Neuronal stem cell (in vitro differentiated cells): ENCODE measurements at regions not wholly inside any gene's neighbourhood (a gene's known extent, or its start where the extent isn't known, plus 50 kb on each side); places are given as distances from the start of the nearest gene placed in this dataset.
A peak's percentile ranks its signal among the peaks of the same experiment; 100 is the strongest.

ENCODE experiments used
- DNase-seq: peaks from one replicate; pipeline ENCODE4 v3.0.0-alpha.2; 2013; ENCODE audit warnings: low spot score
- H2AFZ ChIP-seq: one replicate; pipeline ENCODE4 v1.6.1; 2013; ENCODE audit warnings: mild to moderate bottlenecking, low read length, inconsistent platforms
- H2AK5ac ChIP-seq: 2 replicates; pipeline ENCODE4 v1.6.1; 2013; ENCODE audit warnings: low read depth, mild to moderate bottlenecking, inconsistent platforms, low read length, moderate library complexity, mixed read lengths
- H2BK120ac ChIP-seq: 2 replicates; pipeline ENCODE4 v1.6.1; 2013; ENCODE audit warnings: low read depth, mild to moderate bottlenecking, inconsistent platforms, low read length, moderate library complexity, mixed read lengths
- H2BK12ac ChIP-seq: one replicate; pipeline ENCODE4 v1.6.1; 2013; ENCODE audit warnings: low read length, inconsistent platforms
- H2BK15ac ChIP-seq: 2 replicates; pipeline ENCODE4 v1.6.1; 2013; ENCODE audit warnings: mild to moderate bottlenecking, low read length, inconsistent platforms, mixed read lengths
- H2BK5ac ChIP-seq: one replicate; pipeline ENCODE4 v1.6.1; 2013; ENCODE audit warnings: inconsistent platforms, mild to moderate bottlenecking, low read length, moderate library complexity
- H3K14ac ChIP-seq: one replicate; pipeline ENCODE4 v1.6.1; 2013; ENCODE audit warnings: low read length, inconsistent platforms
- H3K18ac ChIP-seq: 2 replicates; pipeline ENCODE4 v1.6.1; 2013; ENCODE audit warnings: low read length, inconsistent platforms
- H3K23ac ChIP-seq: 2 replicates; pipeline ENCODE4 v1.6.1; 2013; ENCODE audit warnings: low read depth, mild to moderate bottlenecking, mixed read lengths, low read length, inconsistent platforms; ENCODE audit not compliant: poor library complexity
- H3K27ac ChIP-seq: replicated peaks from 3 replicates; pipeline ENCODE4 v1.5.1; 2013; ENCODE audit warnings: low read length, inconsistent platforms
- H3K27me3 ChIP-seq, 3 experiments: 2 replicates each; pipeline ENCODE4 v1.6.1; 2013; ENCODE audit warnings: low read length in 3 of 3, mild to moderate bottlenecking in 2 of 3, inconsistent platforms in 1 of 3, low read depth in 1 of 3, mixed read lengths in 1 of 3, moderate library complexity in 1 of 3; ENCODE audit not compliant: control insufficient read depth in 3 of 3, insufficient read depth in 3 of 3
- H3K36me3 ChIP-seq, 2 donors: replicated peaks in 1 of 2; 2 replicates each; pipeline ENCODE4 v1.6.1; 2013; ENCODE audit warnings: low read length in 2 of 2; ENCODE audit not compliant: control insufficient read depth in 2 of 2, insufficient read depth in 2 of 2
- H3K4ac ChIP-seq: 2 replicates; pipeline ENCODE4 v1.6.1; 2013; ENCODE audit warnings: inconsistent platforms, mild to moderate bottlenecking, low read length, moderate library complexity
- H3K4me1 ChIP-seq, 2 donors: 1 replicate in 1 of 2; 2 replicates in 1 of 2; pipeline ENCODE4 v1.6.1; 2013; ENCODE audit warnings: low read length in 2 of 2, low read depth in 1 of 2; ENCODE audit not compliant: control insufficient read depth in 2 of 2, insufficient read depth in 1 of 2
- H3K4me2 ChIP-seq: one replicate; pipeline ENCODE4 v1.6.1; 2013; ENCODE audit warnings: mild to moderate bottlenecking, low read length, inconsistent platforms; ENCODE audit not compliant: insufficient read depth, poor library complexity, severe bottlenecking
- H3K4me3 ChIP-seq, 2 donors: 2 replicates each; pipeline ENCODE4 v1.5.1; 2013; ENCODE audit warnings: low read length in 2 of 2, mild to moderate bottlenecking in 2 of 2, inconsistent platforms in 1 of 2, moderate library complexity in 1 of 2
- H3K79me1 ChIP-seq: one replicate; pipeline ENCODE4 v1.6.1; 2013; ENCODE audit warnings: low read depth, mild to moderate bottlenecking, inconsistent platforms, low read length, moderate library complexity
- H3K9ac ChIP-seq: one replicate; pipeline ENCODE4 v1.6.1; 2013; ENCODE audit warnings: mild to moderate bottlenecking, low read depth, low read length, inconsistent platforms; ENCODE audit not compliant: poor library complexity
- H3K9me3 ChIP-seq, 2 donors: replicated peaks in 1 of 2; 2 replicates each; pipeline versions ENCODE3 to v1.6.1; 2013; ENCODE audit warnings: low read length in 2 of 2, mild to moderate bottlenecking in 2 of 2, inconsistent platforms in 1 of 2, low read depth in 1 of 2, mixed read lengths in 1 of 2, moderate library complexity in 1 of 2; ENCODE audit not compliant: control insufficient read depth in 2 of 2, insufficient read depth in 1 of 2
- H4K8ac ChIP-seq: one replicate; pipeline ENCODE4 v1.6.1; 2013; ENCODE audit warnings: low read depth, mild to moderate bottlenecking, inconsistent platforms, low read length, moderate library complexity
- H4K91ac ChIP-seq: one replicate; pipeline ENCODE4 v1.6.1; 2013; ENCODE audit warnings: low read length, low read depth, mild to moderate bottlenecking, inconsistent platforms; ENCODE audit not compliant: poor library complexity
- WGBS, 2 donors: extraction: QIAGEN DNeasy Blood & Tissue Kit; methylation state at CpG; one replicate each; pipeline ENCODE4 v1.1.7; 2013; ENCODE audit warnings: missing lambda C conversion rate in 2 of 2, mixed read lengths in 1 of 2; ENCODE audit not compliant: insufficient read length in 2 of 2, insufficient replicate concordance in 1 of 2; ENCODE audit errors: extremely low coverage in 2 of 2; 5-methylcytosine and 5-hydroxymethylcytosine counted together

- no CpG with 5 or more reads among the region's 2 CpGs for WGBS, 2 donors
- Histone ChIP-seq H2AFZ (no peak overlapping the region), H3K18ac (no peak overlapping the region), H3K4ac (no peak overlapping the region), H4K8ac (no peak overlapping the region), H3K36me3 (no peaks in the 10 kb centered on the region), H3K4me2 (no peak overlapping the region), H3K79me1 (no peaks in the 10 kb centered on the region), H2BK15ac (no peak overlapping the region), H4K91ac (no peak overlapping the region), H3K4me1 (no peaks in the 10 kb centered on the region), H3K14ac (no peak overlapping the region), H3K27me3 (no peaks in the 10 kb centered on the region), H3K27ac (no peak overlapping the region), H2AK5ac (no peak overlapping the region), H3K9ac (no peak overlapping the region), H3K9me3 (no peaks in the 10 kb centered on the region), H3K4me3 (no peak overlapping the region), H3K23ac (no peak overlapping the region), H2BK5ac (no peak overlapping the region), H2BK120ac (no peak overlapping the region), H2BK12ac (no peak overlapping the region)
- no peak for DNase-seq
Measured at GRCh38 chr7:52289247-52289646, 746.2 kb upstream of the POM121L12 start.

DNA sequence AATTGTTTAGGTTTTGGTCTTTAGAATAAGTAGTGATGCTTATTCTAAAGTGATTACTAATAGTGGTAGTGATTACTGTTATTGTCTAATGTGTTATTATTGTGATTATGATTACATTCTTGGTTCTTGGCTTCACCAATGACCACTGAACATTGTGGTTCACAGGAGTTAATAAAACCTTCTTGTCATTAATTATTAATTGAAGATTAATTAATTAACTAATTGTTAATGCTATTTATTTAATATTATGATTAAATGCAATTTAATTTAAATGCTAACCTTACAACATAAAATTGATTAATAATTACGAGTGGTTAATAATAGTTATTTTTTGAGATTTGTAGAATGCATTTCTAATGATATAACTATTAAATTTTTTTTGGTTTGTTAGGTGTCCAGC is 747.7 kb upstream of the POM121L12 start:
- Histone ChIP-seq H2AK5ac (no peak overlapping the region), H3K4ac (no peak overlapping the region), H3K4me2 (no peak overlapping the region), H4K91ac (no peak overlapping the region), H3K27me3 (no peaks in the 10 kb centered on the region), H3K79me1 (no peaks in the 10 kb centered on the region), H2BK120ac (no peak overlapping the region), H3K27ac (no peak overlapping the region), H3K36me3 (no peaks in the 10 kb centered on the region), H2BK12ac (no peak overlapping the region), H3K23ac (no peak overlapping the region), H3K18ac (no peak overlapping the region), H2AFZ (no peak overlapping the region), H3K4me1 (no peaks in the 10 kb centered on the region), H3K9me3 (no peaks in the 10 kb centered on the region), H3K4me3 (no peak overlapping the region), H3K14ac (no peak overlapping the region), H2BK5ac (no peak overlapping the region), H2BK15ac (no peak overlapping the region), H3K9ac (no peak overlapping the region), H4K8ac (no peak overlapping the region)
- WGBS, 2 donors = no CpG with 5 or more reads among the region's 1 CpG
- DNase-seq = no peak

GRCh38 chr7:52285689-52286088 is 749.7 kb upstream of the POM121L12 start:
- Histone ChIP-seq H2AK5ac (no peak overlapping the region), H3K14ac (no peak overlapping the region), H3K36me3 (no peaks in the 10 kb centered on the region), H3K4me3 (no peak overlapping the region), H4K91ac (no peak overlapping the region), H3K9me3 (no peaks in the 10 kb centered on the region), H2AFZ (peak overlapping the region; percentile 12), H3K79me1 (no peaks in the 10 kb centered on the region), H3K27me3 (no peaks in the 10 kb centered on the region), H2BK5ac (no peak overlapping the region), H4K8ac (no peak overlapping the region), H3K27ac (no peak overlapping the region), H3K23ac (no peak overlapping the region), H2BK120ac (no peak overlapping the region), H3K9ac (no peak overlapping the region), H3K18ac (no peak overlapping the region), H3K4me2 (no peak overlapping the region), H2BK12ac (no peak overlapping the region), H2BK15ac (no peak overlapping the region), H3K4me1 (no peaks in the 10 kb centered on the region), H3K4ac (no peak overlapping the region)
- DNase-seq = no peak
- no CpG with 5 or more reads among the region's 2 CpGs for WGBS, 2 donors

- H3K14ac ChIP-seq = no peak overlapping the region
- H3K9ac ChIP-seq = no peak overlapping the region
- WGBS, 2 donors = no CpG with 5 or more reads among the region's 3 CpGs
- H3K79me1 ChIP-seq = no peaks in the 10 kb centered on the region
- H3K9me3 ChIP-seq = no peaks in the 10 kb centered on the region
- no peak for DNase-seq
- no peak overlapping the region for H3K4me2 ChIP-seq
- no peak overlapping the region for H2BK12ac ChIP-seq
- H2BK5ac ChIP-seq = no peak overlapping the region
- H3K27me3 ChIP-seq = no peaks in the 10 kb centered on the region
- H3K23ac ChIP-seq = no peak overlapping the region
- H2BK15ac ChIP-seq = no peak overlapping the region
- no peak overlapping the region for H2AK5ac ChIP-seq
- no peak overlapping the region for H3K4me3 ChIP-seq
- H3K4ac ChIP-seq = no peak overlapping the region
- H4K8ac ChIP-seq = no peak overlapping the region
- H4K91ac ChIP-seq = no peak overlapping the region
- no peaks in the 10 kb centered on the region for H3K4me1 ChIP-seq
- no peak overlapping the region for H2AFZ ChIP-seq
- H3K27ac ChIP-seq = no peak overlapping the region
- H3K36me3 ChIP-seq = no peaks in the 10 kb centered on the region
- H2BK120ac ChIP-seq = no peak overlapping the region
- no peak overlapping the region for H3K18ac ChIP-seq
Measured at GRCh38 chr7:52283335-52283734, 752.1 kb upstream of the POM121L12 start.
